GM19025 (cell line): ENCODE measurements at regions not wholly inside any gene's neighbourhood (a gene's known extent, or its start where the extent isn't known, plus 50 kb on each side); places are given as distances from the start of the nearest gene placed in this dataset.

Source experiments
- ATAC-seq: cut with Tn5 transposase; IDR thresholded peaks from one replicate; pipeline ENCODE4 v1.9.1; 2021; ENCODE audit warnings: mild to moderate bottlenecking, low read depth, moderate library complexity; ENCODE audit not compliant: unreplicated experiment

GRCh38 chr2:6526093-6526824 lies 339.4 kb downstream of the CMPK2 start:
- no peak for ATAC-seq

GRCh38 chr2:6531304-6531703 lies 334.4 kb downstream of the CMPK2 start:
- no peak for ATAC-seq

- no peak for ATAC-seq
These were observed 330.1 kb downstream of the CMPK2 start for GRCh38 chr2:6535572-6535971.

DNA sequence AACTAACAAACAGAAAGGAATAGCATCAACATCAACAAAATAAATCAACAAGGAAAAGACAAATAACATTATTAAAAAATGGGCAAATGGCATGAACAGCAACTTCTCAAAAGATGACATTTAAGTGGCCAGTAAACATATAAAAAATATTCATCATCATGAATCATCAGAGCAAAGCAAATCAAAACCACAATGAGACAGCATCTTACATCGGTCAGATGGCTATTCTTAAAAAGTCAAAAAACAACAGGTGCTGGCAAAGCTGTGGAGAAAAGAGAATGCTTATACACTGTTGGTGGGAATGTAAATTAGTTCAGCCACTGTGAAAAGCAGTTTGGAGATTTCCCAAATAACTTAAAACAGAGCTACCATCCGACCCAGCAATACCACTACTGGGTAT lies 327.1 kb downstream of the CMPK2 start:
- ATAC-seq: no peak

GRCh38 chr2:6545336-6545735 lies 320.4 kb downstream of the CMPK2 start:
- no peak for ATAC-seq

DNA sequence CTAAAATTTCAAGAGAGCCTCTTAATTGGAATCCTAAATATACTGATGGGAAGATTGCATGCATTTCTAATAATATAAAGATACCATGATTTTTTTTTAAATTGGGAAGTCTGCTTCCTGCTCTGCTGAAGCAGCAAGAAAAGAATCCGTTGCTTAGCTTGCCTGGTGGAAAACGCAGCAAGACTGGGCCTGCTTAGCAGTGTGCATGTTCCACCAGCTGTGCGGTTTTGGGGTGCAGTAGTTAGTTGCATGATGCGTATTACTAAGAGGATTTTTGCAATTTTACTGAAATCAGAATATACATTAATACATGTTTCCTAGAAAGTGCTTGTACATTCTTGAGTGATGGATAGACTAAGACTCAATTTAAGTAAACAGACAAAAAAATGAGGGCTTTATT lies 319.9 kb downstream of the CMPK2 start:
- no peak for ATAC-seq

GRCh38 chr2:6554466-6554865 lies 311.2 kb downstream of the CMPK2 start:
- ATAC-seq: no peak

- no peak for ATAC-seq
These were observed 309.0 kb downstream of the CMPK2 start for GRCh38 chr2:6556755-6557154.

DNA sequence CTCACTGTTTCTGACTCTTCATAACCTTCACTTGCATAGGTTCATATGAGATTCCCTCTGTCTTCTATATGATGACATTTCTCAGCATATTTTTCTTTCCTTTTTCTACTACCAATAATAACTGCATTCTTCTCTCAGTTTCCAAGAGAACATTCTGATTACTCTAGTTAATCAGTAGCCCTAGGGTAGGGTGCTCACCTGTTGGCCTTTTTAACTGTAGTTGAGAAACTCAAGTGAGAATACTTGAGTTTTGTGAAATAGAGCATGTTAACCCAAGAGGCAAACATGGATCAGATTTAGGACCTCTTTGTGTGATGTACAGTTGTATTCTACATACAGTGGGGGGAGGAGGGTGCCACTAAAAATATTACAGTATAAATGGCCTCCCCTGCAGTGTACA lies 308.0 kb downstream of the CMPK2 start:
- ATAC-seq: no peak

DNA sequence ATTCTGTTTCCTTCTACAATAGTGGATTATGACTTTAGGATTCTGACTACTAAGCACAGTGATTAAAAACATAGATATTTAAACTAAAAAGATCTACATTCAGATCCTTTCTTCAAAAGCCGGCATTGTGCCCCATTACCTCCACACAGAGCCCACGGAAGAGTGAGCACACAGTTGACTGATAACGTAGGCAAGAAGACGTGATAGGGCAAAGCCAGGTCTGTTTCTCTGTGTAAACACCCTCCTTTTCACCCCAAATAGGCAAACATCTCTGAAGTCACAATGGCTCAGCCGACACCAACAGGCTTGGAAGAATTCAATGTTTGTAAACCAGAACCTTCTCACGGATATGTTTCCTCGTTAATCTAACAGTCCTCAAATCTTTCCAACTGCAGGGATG lies 302.9 kb downstream of the CMPK2 start:
- no peak for ATAC-seq

GRCh38 chr2:6564326-6564725 lies 301.4 kb downstream of the CMPK2 start:
- no peak for ATAC-seq

GRCh38 chr2:6574121-6574520 lies 291.6 kb downstream of the CMPK2 start:
- ATAC-seq: no peak

GRCh38 chr2:6576302-6576701 lies 289.4 kb downstream of the CMPK2 start:
- no peak for ATAC-seq

- ATAC-seq: no peak
These were observed 287.7 kb downstream of the CMPK2 start for GRCh38 chr2:6577960-6578359.

DNA sequence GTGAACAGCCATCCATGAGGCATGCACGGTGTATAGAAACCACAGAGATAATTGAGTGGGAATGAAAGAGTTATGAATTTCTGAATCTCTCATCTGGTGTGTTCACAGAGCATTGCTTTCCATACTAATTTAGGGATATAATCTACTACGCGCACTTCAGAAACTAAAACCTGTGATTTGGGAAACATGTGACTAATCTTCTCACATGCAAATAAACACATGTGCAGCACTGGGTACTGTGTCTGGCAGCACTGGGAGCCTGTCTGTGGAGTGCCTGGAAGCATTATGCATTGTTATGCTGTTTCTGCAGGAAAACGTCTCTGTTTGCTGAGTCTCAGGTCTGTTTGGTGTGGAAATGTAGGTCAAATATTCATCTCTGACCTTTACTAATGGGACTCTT lies 287.3 kb downstream of the CMPK2 start:
- no peak for ATAC-seq

DNA sequence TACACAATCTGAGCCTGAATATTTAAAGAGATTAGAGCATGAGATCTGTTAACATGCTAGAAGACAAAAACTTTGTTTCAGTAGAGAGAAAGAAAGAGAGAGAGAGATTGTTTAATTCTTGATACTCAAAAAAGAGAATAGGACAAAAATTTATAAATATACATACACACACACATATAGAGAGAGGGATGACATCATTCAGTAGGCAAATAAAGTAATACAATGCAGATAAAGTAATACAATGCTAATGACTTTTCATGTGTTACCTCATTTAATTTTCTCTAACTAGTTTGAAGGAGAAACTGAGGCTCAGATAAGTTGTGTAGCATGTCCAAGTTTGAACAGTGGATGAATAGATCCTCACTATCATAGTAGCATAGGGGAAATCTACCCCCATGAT lies 286.4 kb downstream of the CMPK2 start:
- ATAC-seq: no peak

DNA sequence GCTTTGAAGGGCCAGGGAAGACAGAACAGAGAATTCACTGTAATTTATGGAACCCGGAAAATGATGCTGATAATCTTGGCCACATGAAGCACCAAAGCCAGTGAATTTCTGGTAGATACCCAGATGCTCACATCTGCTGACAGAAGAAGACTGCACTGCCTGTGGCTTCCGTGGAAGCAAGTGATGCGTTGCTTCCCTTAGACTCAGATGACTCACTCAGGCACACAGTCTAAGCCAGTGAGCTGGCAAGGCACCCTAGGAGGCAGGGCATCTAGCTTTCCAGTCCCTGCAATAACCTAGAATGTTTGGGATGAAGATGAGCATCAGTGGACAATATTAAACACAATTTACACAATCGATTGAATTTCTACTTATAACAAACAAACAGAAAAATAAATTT lies 284.7 kb downstream of the CMPK2 start:
- ATAC-seq: no peak

- ATAC-seq: no peak
These were observed 276.6 kb downstream of the CMPK2 start for GRCh38 chr2:6589150-6589549.

DNA sequence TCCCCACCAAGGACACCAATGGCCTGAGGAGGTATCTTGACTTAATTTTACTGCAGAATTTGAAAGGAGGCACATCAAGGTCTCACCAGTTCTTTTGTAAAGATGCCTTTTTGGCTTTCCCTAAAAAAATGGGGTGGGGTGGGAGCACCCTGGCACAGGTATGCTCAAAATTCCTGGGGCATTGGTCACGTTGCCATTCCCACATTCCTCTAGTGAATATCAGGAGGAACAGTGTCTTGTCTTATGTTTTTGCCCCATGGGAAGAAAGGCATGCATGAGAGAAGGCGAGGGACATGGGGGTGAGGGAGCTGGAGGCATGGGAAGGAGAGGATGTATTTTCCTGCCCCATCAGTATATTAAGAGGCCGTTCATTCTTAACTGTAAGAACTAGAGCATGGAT lies 275.3 kb downstream of the CMPK2 start:
- no peak for ATAC-seq

DNA sequence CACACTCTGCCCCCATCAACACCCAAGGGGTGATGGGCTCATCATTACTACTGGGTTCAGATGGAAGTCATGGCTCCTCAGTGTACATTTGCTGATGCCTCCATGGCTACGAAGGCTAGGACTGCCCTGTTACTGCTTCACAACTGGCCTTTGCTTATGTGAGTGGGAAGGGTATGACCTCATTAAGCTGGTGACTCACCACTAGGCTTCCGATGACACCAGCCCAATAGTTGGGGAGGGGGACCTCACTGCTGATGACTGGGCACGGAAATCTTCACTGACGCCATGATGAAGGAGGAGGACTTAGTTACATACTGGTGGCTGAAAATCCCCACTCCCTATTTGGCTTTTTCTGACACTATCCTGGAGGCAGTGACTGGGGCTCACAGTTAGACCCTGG lies 263.2 kb downstream of the CMPK2 start:
- ATAC-seq: no peak

DNA sequence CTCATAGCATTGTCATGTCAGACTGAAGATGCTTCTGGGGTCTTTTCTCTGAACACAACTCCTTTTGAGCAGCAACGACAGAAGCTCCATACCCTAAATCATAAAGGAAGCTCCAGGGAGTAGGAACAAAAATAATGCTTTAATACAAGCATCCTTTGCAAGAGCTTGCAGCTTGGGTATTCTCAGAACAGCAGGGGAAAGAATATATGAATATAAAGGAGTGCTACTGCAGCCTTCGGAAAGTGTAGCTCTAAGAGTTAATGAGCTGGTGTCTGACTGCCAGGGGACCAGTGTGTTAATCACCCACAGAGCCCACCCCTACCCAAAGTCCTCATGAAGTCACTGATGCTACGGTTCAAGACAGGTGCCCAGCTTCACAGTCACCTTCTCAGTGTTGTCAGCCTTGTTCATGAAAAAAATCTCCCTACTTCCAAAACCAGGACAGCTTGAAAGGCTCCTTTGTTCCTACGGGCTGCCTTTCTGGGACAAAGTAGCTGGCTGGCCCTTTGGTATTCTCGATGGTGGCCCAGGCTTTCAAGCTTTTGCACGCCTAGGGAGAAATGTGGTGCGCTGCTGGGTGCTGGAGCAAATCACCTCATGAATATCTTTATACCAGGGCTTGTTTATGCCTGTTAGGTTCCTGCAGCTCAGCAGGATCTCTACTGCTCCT lies 259.7 kb downstream of the CMPK2 start:
- ATAC-seq: no peak

GRCh38 chr2:6617794-6618193 lies 247.9 kb downstream of the CMPK2 start:
- ATAC-seq: no peak
